ENCODE measurements at regions not wholly inside any gene's neighbourhood (a gene's known extent, or its start where the extent isn't known, plus 50 kb on each side); places are given as distances from the start of the nearest gene placed in this dataset.
"Not testable (repeated sequence)": the region's sequence is repeated elsewhere in the genome, so short reads cannot be mapped to it uniquely, and the experiment has no call there.

DNA sequence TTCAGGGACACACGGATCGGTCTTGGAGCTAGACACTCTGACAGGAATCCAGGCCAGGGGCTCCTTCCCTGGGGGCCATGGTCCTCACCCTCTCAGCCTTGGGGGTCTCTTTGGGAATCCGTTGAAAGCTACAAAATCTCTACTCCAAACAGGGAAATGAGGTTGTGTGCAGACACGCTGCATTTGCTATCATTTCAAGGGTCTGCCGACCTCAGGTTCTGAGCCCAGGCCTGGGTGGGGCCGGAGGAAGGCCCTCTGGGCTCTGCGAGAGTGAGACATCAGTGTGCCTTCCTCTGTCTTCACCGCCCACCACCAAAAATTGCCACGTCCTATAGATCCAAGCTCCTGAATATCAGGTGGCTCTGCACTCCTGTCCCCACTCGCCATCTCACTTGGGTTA is 74.4 kb upstream of the FGF3 start:
- H3K4me1 ChIP-seq (ENCODE audit: insufficient read depth, low read length): no peaks in the 10 kb centered on the region
- no peak overlapping the region for H3K4me3 Mint-ChIP-seq
- no peak overlapping the region for H3K27ac ChIP-seq (ENCODE audit: low read depth, low read length)
- DNase-seq: no peak
- peaks cover 0 to 1% (median 0%) of the 10 kb centered on the region in 4 donors for H3K4me1 Mint-ChIP-seq
- no peaks in the 10 kb centered on the region for H3K9me3 ChIP-seq (ENCODE audit: control insufficient read depth in 1 of 2, low read length in 2 of 2)
- H3K27me3 Mint-ChIP-seq: peaks cover 15 to 36% of the 10 kb centered on the region in 2 donors
- H3K27ac Mint-ChIP-seq: no peak overlapping the region
- H3K4me3 ChIP-seq (ENCODE audit: low read length in 2 of 2): no peak overlapping the region
- no peaks in the 10 kb centered on the region for H3K27me3 ChIP-seq (ENCODE audit: insufficient read depth, low read length)
- intact Hi-C loops (cut with micrococcal nuclease): no loop called here
- H3K9me3 Mint-ChIP-seq: no peaks in the 10 kb centered on the region
- no peaks in the 10 kb centered on the region for H3K36me3 Mint-ChIP-seq
- H3K36me3 ChIP-seq (ENCODE audit: insufficient read depth, low read length): no peaks in the 10 kb centered on the region
- ChIA-PET CTCF (ENCODE audit: partially characterized antibody) (interaction anchor here (1.1 kb wide), 1 partner anchor 11 kb away, joined by 3 read pairs; no protein-coding TSS in a partner anchor), POLR2A (ENCODE audit: partially characterized antibody) (no interaction called here)

DNA sequence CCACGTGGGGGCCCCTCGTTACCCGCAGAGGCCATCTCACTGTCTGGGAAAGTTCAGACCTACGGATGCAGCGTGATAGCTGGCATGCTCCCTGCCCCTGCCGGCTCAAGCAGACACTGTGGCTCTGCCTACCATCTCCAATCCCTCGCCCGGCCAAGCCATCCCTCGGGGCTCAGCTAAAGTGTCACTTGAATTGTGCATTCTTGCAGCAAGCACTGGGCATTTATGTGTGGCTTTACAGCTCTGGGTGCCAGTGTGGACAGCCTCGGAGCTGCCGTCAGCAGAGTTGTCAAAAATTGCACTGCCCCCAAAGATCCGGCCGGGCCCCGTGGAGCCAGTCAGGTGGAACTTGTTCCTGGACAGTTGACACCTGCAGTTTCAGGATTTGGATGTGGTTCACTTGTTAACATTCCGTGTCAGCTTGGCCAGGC is 75.0 kb upstream of the FGF3 start:
- H3K9me3 Mint-ChIP-seq: no peaks in the 10 kb centered on the region

DNA sequence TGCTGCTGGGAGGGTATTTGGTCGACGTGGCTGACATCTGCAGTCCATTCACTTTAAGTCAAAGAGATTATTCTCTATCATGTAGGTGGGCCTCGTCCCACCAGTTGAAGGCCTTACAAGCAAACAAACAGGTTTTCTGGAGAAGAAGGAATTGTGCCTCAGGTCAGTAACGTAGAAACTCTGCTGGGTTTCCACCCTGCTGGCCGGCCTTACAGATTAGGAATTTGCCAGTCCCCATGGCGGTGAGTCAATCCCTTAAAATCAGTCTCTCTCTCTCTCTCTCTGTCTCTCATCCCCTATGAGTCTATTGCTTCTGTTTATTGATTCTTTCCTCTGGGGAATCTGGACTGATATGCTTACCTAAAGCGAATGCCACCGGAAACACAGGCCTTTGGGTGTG is 75.4 kb upstream of the FGF3 start:
- H3K9me3 ChIP-seq (ENCODE audit: control insufficient read depth in 1 of 2, low read length in 2 of 2): no peaks in the 10 kb centered on the region
- no peaks in the 10 kb centered on the region for H3K27me3 ChIP-seq (ENCODE audit: insufficient read depth, low read length)
- H3K27me3 Mint-ChIP-seq: peaks cover 22 to 36% of the 10 kb centered on the region in 2 donors
- no peak overlapping the region for H3K4me3 Mint-ChIP-seq
- no peaks in the 10 kb centered on the region for H3K36me3 Mint-ChIP-seq
- intact Hi-C loops (cut with micrococcal nuclease): no loop called here
- no peaks in the 10 kb centered on the region for H3K4me1 ChIP-seq (ENCODE audit: insufficient read depth, low read length)
- peaks cover 0 to 1% (median 0%) of the 10 kb centered on the region in 4 donors for H3K4me1 Mint-ChIP-seq
- ChIA-PET CTCF (ENCODE audit: partially characterized antibody) (no interaction called here), POLR2A (ENCODE audit: partially characterized antibody) (no interaction called here)
- H3K27ac Mint-ChIP-seq: no peak overlapping the region
- no peaks in the 10 kb centered on the region for H3K36me3 ChIP-seq (ENCODE audit: insufficient read depth, low read length)
- no peaks in the 10 kb centered on the region for H3K9me3 Mint-ChIP-seq
- no peak for DNase-seq
- H3K27ac ChIP-seq (ENCODE audit: low read depth, low read length): no peak overlapping the region
- no peak overlapping the region for H3K4me3 ChIP-seq (ENCODE audit: low read length in 2 of 2)

More for the DNA sequence above, 75.0 kb upstream of the FGF3 start:
- Histone ChIP-seq H3K4me1 (ENCODE audit: insufficient read depth, low read length) (no peaks in the 10 kb centered on the region), H3K4me3 (ENCODE audit: low read length in 2 of 2) (no peak overlapping the region), H3K9me3 (ENCODE audit: control insufficient read depth in 1 of 2, low read length in 2 of 2) (no peaks in the 10 kb centered on the region), H3K36me3 (ENCODE audit: insufficient read depth, low read length) (no peaks in the 10 kb centered on the region), H3K27me3 (ENCODE audit: insufficient read depth, low read length) (no peaks in the 10 kb centered on the region), H3K27ac (ENCODE audit: low read depth, low read length) (no peak overlapping the region)
- H3K27ac Mint-ChIP-seq: no peak overlapping the region
- H3K4me1 Mint-ChIP-seq: peaks cover 0 to 1% (median 0%) of the 10 kb centered on the region in 4 donors
- peaks cover 18 to 37% of the 10 kb centered on the region in 2 donors for H3K27me3 Mint-ChIP-seq
- no peak for DNase-seq
- no peaks in the 10 kb centered on the region for H3K36me3 Mint-ChIP-seq
- CTCF ChIA-PET (ENCODE audit: partially characterized antibody): no interaction called here
- intact Hi-C loops (cut with micrococcal nuclease): no loop called here
- POLR2A ChIA-PET (ENCODE audit: partially characterized antibody): no interaction called here
- no peak overlapping the region for H3K4me3 Mint-ChIP-seq

DNA sequence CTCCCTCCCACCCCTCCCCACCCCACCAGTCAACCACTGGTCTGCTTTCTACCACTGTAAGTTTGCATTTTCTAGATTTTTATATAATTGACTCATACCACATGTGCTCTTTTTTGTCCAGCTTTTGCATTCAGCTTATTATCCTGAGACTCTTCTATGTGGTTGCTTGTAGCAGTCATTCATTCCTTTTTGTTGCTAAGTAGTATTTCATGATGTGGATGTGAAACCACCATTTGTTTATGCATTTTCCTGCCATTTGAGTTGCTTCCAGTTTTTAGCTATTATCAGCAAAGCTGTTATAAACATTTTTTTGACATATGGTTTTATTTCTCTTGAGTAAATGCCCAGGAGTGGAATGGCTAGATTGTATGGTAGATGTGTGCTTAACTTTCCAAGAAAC is 77.0 kb upstream of the FGF3 start:
- Mint-ChIP-seq H3K27ac (no peak overlapping the region), H3K4me3 (no peak overlapping the region), H3K4me1 (no peaks in the 10 kb centered on the region), H3K36me3 (no peaks in the 10 kb centered on the region), H3K27me3 (peaks cover 18 to 29% of the 10 kb centered on the region in 2 donors), H3K9me3 (no peaks in the 10 kb centered on the region)
- POLR2A ChIA-PET (ENCODE audit: partially characterized antibody): no interaction called here
- H3K4me1 ChIP-seq (ENCODE audit: insufficient read depth, low read length): no peaks in the 10 kb centered on the region
- H3K27ac ChIP-seq (ENCODE audit: low read depth, low read length): no peak overlapping the region
- H3K27me3 ChIP-seq (ENCODE audit: insufficient read depth, low read length): no peaks in the 10 kb centered on the region
- CTCF ChIA-PET (ENCODE audit: partially characterized antibody): no interaction called here
- DNase-seq: no peak
- no peak overlapping the region for H3K4me3 ChIP-seq (ENCODE audit: low read length in 2 of 2)
- intact Hi-C loops (cut with micrococcal nuclease): no loop called here
- no peaks in the 10 kb centered on the region for H3K9me3 ChIP-seq (ENCODE audit: control insufficient read depth in 1 of 2, low read length in 2 of 2)
- H3K36me3 ChIP-seq (ENCODE audit: insufficient read depth, low read length): no peaks in the 10 kb centered on the region

DNA sequence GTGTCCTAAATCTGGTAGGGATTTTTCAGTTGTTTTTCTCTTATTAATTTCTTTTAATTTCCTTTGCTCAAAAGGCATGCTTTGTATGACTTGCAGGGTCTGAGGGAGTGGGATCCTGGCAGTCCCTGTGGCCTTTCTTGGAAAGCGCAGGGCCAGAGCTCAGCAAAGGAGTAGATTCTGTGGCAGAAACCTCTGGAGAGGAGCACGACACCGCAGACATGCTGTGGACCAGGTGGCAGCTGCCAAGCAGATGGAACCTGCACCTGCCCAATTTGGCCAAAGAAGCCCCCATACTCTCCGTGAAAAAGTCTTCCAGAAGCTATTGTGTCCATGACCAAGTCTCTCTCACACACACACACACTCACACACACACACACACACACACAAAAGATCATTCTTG is 78.9 kb upstream of the FGF3 start:
- H3K36me3 ChIP-seq (ENCODE audit: insufficient read depth, low read length): no peaks in the 10 kb centered on the region
- no peaks in the 10 kb centered on the region for H3K9me3 ChIP-seq (ENCODE audit: control insufficient read depth in 1 of 2, low read length in 2 of 2)
- no peak overlapping the region for H3K4me3 ChIP-seq (ENCODE audit: low read length in 2 of 2)
- no peak overlapping the region for H3K27ac ChIP-seq (ENCODE audit: low read depth, low read length)
- Mint-ChIP-seq H3K4me1 (no peaks in the 10 kb centered on the region), H3K36me3 (no peaks in the 10 kb centered on the region), H3K27me3 (peaks cover 17 to 27% of the 10 kb centered on the region in 2 donors), H3K27ac (no peak overlapping the region), H3K4me3 (no peak overlapping the region), H3K9me3 (no peaks in the 10 kb centered on the region)
- no peaks in the 10 kb centered on the region for H3K4me1 ChIP-seq (ENCODE audit: insufficient read depth, low read length)
- no peaks in the 10 kb centered on the region for H3K27me3 ChIP-seq (ENCODE audit: insufficient read depth, low read length)
- no peak for DNase-seq
- CTCF ChIA-PET (ENCODE audit: partially characterized antibody): no interaction called here
- POLR2A ChIA-PET (ENCODE audit: partially characterized antibody): no interaction called here
- intact Hi-C loops (cut with micrococcal nuclease): no loop called here

DNA sequence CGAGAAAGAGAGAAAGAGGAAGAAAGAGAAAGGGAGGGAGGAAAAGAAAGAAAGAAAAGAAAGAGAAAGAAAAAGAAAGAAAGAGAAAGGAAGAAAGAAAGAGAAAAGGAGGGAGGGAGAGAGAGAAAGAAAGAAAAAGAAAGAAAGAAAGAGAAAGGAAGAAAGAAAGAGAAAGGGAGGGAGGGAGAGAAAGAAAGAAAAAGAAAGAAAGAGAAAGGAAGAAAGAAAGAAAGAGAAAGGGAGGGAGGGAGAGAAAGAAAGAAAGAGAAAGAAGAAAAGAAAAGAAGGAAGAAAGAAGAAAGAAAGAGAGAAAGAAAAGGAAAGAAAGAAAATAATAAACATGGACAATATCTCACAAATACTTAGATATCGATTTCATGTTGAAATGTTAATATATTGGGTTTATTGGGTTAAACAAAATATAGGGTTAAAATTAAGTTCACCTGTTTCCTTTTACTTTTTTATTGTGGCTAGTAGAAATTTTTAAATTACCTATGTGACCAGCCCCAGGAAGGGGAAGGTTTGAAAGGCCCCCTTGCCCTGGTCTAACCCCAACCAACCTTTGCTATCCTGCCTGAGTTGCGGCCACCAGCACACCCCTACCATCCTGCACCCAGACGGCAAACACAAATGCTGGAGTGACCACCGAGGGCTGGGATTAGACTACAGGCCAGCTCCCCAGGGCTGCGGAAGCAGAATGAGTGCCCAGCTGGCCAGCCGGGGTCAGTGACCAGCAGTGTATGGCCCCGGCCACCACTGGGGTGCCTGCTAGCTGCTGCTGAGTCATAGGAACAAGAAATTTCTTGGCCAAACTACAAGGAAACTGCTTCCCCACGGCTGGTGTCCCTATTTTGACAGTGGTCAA is 81.0 kb upstream of the FGF3 start:
- Histone ChIP-seq H3K27ac (ENCODE audit: low read depth, low read length) (no peak overlapping the region), H3K27me3 (ENCODE audit: insufficient read depth, low read length) (no peaks in the 10 kb centered on the region), H3K36me3 (ENCODE audit: insufficient read depth, low read length) (no peaks in the 10 kb centered on the region), H3K9me3 (ENCODE audit: control insufficient read depth in 1 of 2, low read length in 2 of 2) (no peaks in the 10 kb centered on the region), H3K4me3 (ENCODE audit: low read length in 2 of 2) (no peak overlapping the region), H3K4me1 (ENCODE audit: insufficient read depth, low read length) (no peaks in the 10 kb centered on the region)
- no peaks in the 10 kb centered on the region for H3K9me3 Mint-ChIP-seq
- intact Hi-C loops (cut with micrococcal nuclease): no loop called here
- CTCF ChIA-PET (ENCODE audit: partially characterized antibody): no interaction called here
- peaks cover 11 to 21% of the 10 kb centered on the region in 2 donors for H3K27me3 Mint-ChIP-seq
- no peaks in the 10 kb centered on the region for H3K36me3 Mint-ChIP-seq
- no peaks in the 10 kb centered on the region for H3K4me1 Mint-ChIP-seq
- no peak overlapping the region for H3K27ac Mint-ChIP-seq
- POLR2A ChIA-PET (ENCODE audit: partially characterized antibody): no interaction called here
- H3K4me3 Mint-ChIP-seq: no peak overlapping the region
- no peak for DNase-seq

DNA sequence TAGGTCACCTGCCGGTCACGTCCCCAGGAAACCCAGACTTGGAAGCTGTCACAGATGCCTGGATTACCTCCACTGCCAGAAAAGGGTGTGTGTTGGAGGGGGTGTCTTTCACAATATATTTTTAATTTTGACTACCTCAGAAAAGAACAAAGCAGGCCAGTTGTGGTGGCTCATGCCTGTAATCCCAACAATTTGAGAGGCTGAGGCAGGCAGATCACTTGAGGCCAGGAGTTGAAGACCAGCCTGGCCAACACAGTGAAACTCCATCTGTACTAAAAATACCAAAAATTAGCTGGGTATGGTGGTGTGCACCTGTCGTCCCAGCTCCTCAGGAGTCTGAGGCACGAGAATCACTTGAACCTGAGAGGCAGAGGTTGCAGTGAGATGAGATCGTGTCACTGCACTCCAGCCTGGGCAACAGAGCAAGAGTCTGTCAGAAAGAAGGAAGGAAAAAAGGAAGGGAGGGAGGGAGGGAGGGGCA is 81.6 kb upstream of the FGF3 start:
- H3K36me3 Mint-ChIP-seq; H3K9me3 Mint-ChIP-seq; H3K9me3 ChIP-seq (ENCODE audit: control insufficient read depth in 1 of 2, low read length in 2 of 2); H3K4me3 ChIP-seq (ENCODE audit: low read length in 2 of 2); H3K27me3 ChIP-seq (ENCODE audit: insufficient read depth, low read length); H3K36me3 ChIP-seq (ENCODE audit: insufficient read depth, low read length); H3K27ac Mint-ChIP-seq; H3K4me1 Mint-ChIP-seq; DNase-seq; POLR2A ChIA-PET (ENCODE audit: partially characterized antibody); H3K4me3 Mint-ChIP-seq; intact Hi-C loops (cut with micrococcal nuclease); H3K4me1 ChIP-seq (ENCODE audit: insufficient read depth, low read length); H3K27ac ChIP-seq (ENCODE audit: low read depth, low read length): not testable (repeated sequence)
- H3K27me3 Mint-ChIP-seq: peaks cover 11 to 21% of the 10 kb centered on the region in 2 donors
- CTCF ChIA-PET (ENCODE audit: partially characterized antibody): interaction anchor here (1.1 kb wide), 1 partner anchor 10 kb away, joined by 3 read pairs; no protein-coding TSS in a partner anchor

All from CD4-positive, alpha-beta memory T cell (primary cell).